ENCODE measurements at regions not wholly inside any gene's neighbourhood (a gene's known extent, or its start where the extent isn't known, plus 50 kb on each side); places are given as distances from the start of the nearest gene placed in this dataset.

DNA sequence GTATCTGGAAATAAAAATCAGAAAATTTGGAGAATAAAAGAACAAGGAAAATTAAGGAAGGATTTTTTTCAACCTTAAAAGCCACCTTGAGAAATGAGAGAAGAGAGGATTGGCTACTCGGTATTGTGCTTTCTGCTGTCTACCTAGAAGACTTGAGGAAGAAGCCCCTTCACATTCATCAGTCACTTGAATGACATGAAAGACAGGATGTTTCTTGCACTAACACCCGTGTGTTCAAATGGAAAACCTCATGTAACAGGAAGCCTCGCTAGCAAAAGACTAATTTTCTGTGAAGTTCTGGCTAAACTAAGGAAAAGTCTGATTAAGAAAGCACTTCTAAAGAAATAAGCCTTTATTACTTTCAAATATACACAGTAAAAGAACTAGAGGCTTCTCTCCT lies 69.9 kb downstream of the OLIG3 start:
- TF ChIP-seq, protein P1, sequence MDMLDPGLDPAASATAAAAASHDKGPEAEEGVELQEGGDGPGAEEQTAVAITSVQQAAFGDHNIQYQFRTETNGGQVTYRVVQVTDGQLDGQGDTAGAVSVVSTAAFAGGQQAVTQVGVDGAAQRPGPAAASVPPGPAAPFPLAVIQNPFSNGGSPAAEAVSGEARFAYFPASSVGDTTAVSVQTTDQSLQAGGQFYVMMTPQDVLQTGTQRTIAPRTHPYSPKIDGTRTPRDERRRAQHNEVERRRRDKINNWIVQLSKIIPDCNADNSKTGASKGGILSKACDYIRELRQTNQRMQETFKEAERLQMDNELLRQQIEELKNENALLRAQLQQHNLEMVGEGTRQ (CRISPR knock-in tag; IDR thresholded peaks at IDR 0.05) = no peak
- TF ChIP-seq ZNF232 (CRISPR knock-in tag; IDR thresholded peaks at IDR 0.05) (no peak), NFATC4 (CRISPR knock-in tag; IDR thresholded peaks at IDR 0.05) (no peak), FOXJ3 (CRISPR knock-in tag; IDR thresholded peaks at IDR 0.05; ENCODE audit: borderline replicate concordance) (no peak)
- TF ChIP-seq, protein P2, sequence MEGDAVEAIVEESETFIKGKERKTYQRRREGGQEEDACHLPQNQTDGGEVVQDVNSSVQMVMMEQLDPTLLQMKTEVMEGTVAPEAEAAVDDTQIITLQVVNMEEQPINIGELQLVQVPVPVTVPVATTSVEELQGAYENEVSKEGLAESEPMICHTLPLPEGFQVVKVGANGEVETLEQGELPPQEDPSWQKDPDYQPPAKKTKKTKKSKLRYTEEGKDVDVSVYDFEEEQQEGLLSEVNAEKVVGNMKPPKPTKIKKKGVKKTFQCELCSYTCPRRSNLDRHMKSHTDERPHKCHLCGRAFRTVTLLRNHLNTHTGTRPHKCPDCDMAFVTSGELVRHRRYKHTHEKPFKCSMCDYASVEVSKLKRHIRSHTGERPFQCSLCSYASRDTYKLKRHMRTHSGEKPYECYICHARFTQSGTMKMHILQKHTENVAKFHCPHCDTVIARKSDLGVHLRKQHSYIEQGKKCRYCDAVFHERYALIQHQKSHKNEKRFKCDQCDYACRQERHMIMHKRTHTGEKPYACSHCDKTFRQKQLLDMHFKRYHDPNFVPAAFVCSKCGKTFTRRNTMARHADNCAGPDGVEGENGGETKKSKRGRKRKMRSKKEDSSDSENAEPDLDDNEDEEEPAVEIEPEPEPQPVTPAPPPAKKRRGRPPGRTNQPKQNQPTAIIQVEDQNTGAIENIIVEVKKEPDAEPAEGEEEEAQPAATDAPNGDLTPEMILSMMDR (IDR thresholded peaks at IDR 0.05) = no peak
- TF ChIP-seq, protein P3, sequence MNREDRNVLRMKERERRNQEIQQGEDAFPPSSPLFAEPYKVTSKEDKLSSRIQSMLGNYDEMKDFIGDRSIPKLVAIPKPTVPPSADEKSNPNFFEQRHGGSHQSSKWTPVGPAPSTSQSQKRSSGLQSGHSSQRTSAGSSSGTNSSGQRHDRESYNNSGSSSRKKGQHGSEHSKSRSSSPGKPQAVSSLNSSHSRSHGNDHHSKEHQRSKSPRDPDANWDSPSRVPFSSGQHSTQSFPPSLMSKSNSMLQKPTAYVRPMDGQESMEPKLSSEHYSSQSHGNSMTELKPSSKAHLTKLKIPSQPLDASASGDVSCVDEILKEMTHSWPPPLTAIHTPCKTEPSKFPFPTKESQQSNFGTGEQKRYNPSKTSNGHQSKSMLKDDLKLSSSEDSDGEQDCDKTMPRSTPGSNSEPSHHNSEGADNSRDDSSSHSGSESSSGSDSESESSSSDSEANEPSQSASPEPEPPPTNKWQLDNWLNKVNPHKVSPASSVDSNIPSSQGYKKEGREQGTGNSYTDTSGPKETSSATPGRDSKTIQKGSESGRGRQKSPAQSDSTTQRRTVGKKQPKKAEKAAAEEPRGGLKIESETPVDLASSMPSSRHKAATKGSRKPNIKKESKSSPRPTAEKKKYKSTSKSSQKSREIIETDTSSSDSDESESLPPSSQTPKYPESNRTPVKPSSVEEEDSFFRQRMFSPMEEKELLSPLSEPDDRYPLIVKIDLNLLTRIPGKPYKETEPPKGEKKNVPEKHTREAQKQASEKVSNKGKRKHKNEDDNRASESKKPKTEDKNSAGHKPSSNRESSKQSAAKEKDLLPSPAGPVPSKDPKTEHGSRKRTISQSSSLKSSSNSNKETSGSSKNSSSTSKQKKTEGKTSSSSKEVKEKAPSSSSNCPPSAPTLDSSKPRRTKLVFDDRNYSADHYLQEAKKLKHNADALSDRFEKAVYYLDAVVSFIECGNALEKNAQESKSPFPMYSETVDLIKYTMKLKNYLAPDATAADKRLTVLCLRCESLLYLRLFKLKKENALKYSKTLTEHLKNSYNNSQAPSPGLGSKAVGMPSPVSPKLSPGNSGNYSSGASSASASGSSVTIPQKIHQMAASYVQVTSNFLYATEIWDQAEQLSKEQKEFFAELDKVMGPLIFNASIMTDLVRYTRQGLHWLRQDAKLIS (CRISPR knock-in tag; IDR thresholded peaks at IDR 0.05; ENCODE audit: borderline replicate concordance) = no peak
